CD4-positive, alpha-beta T cell treated with Interleukin-15 for 1 hour (primary cell): ENCODE measurements at regions not wholly inside any gene's neighbourhood (a gene's known extent, or its start where the extent isn't known, plus 50 kb on each side); places are given as distances from the start of the nearest gene placed in this dataset.
"Not testable (repeated sequence)": the region's sequence is repeated elsewhere in the genome, so short reads cannot be mapped to it uniquely, and the experiment has no call there.

Source experiments
- DNase-seq: peaks from one replicate; pipeline ENCODE4 v3.0.0-alpha.2; 2020

DNA sequence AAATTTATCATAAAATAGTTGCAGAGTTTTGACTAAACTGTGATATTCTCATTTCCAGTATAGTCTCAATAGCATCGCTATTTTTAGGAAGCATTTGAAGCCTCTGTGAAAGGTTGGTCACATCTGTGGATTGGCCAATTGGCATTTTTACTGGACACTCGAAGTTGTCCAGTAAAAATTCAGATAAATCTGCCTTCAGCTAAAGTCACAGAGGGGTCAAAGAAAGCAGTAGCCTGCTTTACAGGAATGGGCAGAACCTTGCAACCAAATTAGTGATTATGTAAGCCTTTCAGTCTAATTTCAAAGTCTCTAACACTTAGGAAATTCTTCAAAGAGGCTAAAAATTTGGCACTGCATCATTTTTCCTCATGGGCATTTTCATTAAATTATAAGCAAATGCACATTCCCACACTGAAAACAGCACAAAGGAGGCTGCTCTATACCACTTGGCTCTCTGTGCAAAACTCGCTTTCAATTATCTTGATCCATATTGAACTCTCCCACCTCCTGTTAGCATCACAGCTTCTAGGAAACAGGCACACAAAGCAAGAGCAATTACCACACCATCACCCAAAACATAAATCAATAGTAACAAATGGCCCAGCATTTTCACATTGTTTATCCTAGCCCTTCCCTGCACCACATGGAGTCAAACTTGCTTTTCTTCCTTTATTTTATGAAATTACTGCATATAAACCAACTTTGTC, 318.5 kb upstream of the DUSP10 start:
- DNase-seq: no peak

DNA sequence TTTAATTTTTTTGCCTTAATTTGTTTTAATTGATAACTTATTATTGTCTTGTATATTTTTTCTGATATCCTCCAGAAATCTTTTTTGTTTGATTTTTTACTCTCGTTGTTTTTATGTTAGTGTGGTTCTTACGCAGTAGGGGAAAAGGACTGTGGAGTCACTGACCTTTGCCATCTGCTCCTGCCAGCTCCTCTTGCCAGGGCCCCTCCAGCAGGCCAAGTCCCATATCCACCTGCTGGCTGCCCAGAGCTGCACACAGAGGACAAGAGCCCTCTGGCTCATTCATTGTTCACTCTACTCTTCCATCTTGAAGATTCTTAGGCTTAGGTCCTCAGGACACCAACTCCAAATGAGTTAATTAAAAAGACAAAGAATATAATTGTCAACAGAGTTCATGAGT, 316.4 kb upstream of the DUSP10 start:
- DNase-seq: no peak

DNA sequence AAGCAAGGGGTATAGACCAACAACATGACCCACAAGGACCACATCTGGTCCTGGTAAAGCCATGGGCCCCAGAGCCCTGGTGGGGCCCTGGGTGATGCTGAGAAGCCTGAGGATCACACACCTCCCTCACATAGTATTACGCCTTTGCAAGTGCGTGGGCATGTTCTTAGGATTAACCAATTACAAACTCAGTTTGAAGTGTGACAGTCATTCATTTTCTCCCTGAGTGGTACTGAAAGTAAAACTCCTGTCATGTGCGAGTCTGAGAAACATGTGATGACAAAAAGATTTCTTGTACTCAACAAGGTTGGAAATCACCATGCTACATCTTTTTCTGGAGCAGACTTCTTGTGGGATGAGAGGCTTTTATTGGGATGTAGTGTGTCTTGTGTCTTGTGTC, 315.3 kb upstream of the DUSP10 start:
- no peak for DNase-seq

DNA sequence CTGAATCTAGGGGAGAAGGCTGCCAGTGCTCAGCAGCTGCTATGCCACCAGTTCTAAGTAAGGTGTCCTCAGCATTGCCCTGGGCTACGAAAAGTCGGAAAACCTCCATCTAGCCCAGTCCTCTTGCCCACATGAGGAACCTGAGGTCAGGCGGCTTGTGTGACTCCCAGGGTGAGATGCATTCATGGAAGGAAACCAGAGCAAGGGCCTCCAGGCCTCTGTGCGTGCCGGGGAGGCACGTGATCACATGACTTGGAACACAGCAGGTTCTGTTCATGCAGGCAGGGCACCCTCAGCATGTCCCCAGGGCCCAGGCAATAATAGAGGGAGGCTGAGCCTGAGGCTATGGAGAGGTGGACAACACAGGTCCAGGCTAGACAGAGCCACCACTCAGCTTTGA, 312.5 kb upstream of the DUSP10 start:
- no peak for DNase-seq

DNA sequence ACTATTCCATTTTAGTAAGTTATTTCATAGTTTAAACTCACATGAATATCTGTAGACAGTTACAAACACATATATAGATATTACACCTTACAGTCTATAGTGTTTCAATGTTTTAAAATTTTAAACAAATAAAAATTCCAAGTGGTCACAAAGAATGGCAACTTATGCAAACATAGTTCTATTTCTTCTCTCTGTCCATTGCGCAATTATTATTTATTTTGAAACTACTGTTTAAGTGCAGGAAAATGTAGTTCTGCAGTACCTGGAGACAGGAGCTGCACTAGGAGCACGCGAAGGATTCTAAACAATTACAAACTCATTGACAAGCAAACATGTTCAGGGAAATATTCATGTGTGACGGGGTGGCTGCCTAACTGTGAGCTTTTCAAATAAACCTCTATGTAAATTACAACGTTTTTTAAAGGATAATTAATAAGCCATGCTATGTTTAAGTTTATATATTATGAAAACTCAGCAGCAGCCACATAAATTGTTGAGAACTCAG, 312.0 kb upstream of the DUSP10 start:
- no peak for DNase-seq

DNA sequence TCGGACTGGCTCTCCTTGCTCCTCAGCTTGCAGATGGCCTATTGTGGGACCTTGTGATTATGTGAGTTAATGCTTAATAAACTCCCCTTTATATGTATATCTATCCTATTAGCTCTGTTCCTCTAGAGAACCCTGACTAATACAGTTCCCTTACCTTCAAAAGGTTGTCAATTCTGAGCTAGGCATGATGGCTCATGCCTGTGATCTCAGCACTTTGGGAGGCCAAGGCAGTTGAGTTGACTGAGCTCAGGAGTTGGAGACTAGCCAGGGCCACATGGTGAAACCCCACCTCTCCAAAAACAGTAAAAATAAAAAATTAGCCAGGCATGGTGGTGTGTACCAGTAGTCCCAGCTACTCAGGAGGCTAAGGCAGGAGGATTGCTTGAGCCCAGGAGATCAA, 309.4 kb upstream of the DUSP10 start:
- DNase-seq: not testable (repeated sequence)

DNA sequence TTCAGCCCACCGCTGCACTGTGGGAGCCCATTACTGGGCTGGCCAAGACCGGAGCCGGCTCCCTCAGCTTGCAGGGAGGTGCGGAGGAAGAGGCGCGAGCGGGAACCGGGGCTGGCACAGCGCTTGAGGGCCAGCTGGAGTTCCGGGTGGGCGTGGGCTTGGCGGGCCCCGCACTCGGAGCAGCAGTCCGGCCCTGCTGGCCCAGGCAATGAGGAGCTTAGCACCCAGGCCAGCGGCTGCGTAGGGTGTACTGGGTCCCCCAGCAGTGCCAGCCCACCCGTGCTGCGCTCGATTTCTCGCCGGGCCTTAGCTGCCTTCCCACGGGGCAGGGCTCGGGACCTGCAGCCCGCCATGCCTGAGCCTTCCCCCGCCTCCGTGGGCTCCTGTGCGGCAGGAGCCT, 307.8 kb upstream of the DUSP10 start:
- DNase-seq: not testable (repeated sequence)

DNA sequence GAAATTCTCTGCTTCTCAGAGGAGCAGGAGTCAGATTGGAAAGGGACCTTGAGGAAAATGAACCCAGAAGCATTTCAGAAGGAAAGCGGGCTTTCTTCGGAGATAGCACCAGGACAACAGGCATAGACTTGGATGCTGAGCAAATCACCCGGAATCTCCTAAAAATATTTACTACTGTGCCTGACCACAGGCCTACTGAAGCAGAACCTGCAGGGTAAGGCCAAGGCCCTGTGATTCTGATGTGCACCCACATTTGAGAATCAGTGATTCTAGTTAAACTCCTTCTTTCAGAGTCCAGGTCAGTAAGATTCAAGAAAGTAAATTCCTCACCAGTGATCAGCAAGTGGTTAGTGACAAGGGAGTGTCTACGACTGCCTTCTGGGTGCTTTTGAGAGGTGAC, 307.3 kb upstream of the DUSP10 start:
- no peak for DNase-seq

DNA sequence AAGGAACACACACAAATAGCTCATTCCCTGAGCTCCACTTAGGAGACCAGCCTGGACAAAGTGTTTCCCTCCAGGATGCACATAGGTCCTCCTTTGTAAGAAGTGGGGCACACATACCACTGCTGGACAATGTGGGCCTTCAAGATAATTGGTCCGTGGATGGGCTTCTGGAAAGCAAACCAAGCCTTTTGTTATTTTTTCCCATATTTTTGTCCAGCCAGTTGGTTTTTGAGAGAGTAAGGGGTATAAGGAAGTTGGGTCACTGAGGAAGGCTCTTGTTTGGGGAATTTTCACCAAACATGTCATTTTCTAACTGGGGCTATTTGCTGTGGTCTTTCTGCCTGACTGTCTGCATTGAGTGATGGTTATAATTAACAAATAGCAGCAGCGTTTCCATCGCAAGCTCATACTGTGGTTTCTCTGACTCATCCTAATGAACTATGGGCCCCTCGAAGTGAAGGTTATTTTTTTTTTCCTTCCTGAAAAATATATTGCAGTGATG, 306.3 kb upstream of the DUSP10 start:
- DNase-seq: no peak

DNA sequence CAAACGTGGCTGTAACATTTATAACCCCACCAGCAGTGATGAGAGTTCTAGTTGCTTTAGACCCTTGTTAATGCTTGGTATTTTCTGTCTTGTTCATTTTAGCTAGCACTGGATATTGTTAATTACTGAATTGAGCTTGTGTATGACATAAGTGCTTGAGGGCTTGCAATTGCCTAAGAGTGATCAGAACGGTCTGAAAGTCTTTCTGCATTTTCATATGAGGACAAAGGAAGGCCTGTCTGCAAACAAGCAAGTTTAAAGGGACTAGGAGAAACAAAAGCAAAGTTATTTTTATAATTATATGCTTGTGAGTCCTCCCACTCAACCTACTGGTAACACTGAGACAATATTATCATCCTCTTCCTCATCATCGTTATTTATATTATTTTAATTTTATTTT, 305.5 kb upstream of the DUSP10 start:
- no peak for DNase-seq

DNA sequence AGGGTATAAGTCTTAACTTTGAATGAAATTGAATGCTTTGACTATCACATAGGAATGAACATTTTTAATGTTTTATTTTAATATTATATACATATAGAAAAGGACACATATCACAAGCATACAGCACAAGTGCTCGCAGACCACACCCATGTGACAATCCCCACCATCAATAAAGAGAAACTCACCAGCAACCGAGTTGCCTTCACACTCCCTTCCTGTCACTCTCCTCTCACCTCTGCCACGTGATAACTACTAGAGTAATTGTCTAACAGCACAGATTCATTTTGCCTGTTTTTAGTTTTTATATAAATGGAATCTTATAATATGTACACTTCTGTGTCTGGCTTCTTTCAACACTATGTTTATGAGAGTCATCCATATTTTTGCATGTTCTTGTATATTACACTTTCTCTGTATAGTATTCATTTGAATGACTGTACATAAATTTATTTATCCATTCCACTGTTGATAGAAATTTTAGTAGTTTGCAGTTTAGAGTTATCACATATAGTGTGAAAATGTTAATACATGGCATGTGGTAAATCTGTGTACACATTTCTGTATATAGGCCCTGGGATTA, 304.9 kb upstream of the DUSP10 start:
- no peak for DNase-seq

DNA sequence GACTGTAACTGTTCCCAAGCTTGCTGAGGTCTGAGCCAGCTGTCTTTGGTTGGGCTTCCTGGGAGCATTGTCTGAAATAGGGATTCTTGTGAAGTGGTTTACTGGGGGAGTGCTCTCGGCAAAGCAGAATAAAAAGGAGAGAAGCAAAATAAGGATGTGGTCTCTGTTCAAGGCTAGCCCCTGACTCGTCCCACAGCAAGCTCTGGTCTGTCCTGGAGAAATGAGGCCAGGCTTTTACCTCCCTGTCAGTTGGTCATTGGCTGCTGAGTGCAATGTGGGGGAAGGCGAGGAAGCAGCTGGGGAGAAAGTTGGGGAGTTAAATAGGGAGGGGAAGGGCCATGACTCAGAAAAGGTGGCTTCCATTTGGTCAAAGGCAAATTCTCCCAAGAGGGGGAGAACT, 303.9 kb upstream of the DUSP10 start:
- DNase-seq: no peak

DNA sequence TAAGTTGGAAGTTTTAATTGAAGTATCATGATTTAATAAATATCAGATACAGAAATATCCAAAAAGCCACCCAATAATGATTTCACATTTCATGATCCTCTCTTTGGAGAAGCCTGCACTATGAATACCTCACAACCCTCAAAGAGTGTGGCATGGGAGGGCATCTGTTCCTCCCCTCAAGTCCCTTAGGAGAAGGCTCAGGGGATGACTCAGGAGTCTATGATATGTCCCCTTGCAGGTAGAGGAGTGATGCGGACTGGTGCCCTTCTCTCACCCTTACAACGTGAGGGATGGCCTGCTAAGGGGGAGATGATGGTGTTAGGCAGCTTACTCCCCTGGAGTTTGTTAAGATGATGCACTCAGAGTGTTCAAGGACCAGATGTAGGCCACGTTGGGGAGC, 303.3 kb upstream of the DUSP10 start:
- no peak for DNase-seq

DNA sequence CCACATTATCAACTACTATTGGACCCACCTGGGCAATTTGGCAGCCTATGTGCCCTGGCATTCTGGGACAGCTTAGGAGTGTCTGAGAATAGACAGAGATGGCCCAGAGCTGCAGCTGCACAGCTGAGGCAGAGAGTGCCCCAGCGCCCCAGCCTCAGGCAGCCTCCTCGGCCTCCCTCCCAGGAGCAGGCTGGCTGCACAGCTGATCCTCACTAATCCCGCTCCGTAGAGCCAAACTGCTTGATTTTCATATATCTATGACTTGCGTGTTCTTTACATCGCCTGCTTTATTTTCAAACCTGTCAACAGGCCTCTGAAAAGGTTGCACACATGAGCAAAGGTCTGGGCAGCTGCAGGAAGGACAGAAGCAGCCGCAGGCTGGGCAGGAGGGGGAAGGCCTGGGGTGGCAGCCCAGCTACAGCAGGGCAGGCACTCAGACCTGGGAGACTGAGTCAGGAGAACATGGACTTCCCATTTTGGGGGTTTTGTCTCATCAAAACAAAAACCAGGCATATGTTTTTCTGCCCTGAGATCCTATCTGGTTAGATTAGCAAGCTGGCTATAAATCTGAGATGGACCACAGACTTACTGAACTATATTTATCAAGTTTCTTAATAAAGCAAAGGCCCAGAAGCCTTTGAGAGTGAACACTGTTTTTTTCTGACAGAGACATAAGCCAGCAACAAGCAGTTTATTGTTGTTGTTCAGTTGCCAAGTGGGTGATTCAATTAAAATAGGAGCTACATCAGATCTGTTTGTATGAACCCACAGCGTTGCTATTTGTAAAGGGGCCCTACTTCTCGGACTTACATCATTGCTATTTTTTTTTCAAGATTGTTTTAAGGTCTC, 301.8 kb upstream of the DUSP10 start:
- no peak for DNase-seq

DNA sequence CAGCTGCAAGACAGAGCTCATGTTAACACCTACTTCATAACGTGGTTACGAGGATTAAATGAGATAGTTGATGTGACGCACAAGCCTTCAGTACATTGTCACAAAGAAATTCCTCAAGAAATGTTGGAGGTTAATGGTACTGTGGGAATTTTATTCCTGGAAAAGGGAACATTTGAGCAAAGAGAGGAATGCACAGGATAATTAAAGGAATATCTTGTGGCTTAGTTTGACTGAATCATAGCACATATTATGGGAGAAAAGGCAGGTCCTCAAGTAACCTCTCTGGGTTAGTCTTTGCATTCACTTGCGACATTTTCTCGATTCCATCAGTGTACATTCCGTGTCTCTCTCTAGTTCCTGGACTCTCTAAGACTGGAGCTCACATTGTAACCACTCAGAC, 300.2 kb upstream of the DUSP10 start:
- DNase-seq: no peak

DNA sequence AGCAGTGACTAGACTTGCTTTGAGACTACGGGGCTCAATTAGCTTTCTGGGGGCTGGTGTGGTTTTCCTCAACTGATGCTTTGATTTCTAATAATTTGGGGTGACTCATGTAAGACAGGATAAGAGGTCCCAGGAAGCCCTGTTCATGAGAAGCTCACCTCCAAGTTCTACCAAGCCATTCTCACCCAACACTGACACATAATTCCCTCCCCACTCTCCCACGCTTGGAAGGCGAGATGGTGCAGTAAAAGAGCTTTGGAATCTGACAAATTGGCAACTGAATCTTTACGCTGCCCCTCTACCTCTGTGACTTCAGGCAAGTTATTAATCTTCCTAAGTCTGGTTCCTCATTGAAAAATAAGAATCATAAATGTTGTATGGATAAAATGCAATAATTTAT, 299.1 kb upstream of the DUSP10 start:
- DNase-seq: no peak

DNA sequence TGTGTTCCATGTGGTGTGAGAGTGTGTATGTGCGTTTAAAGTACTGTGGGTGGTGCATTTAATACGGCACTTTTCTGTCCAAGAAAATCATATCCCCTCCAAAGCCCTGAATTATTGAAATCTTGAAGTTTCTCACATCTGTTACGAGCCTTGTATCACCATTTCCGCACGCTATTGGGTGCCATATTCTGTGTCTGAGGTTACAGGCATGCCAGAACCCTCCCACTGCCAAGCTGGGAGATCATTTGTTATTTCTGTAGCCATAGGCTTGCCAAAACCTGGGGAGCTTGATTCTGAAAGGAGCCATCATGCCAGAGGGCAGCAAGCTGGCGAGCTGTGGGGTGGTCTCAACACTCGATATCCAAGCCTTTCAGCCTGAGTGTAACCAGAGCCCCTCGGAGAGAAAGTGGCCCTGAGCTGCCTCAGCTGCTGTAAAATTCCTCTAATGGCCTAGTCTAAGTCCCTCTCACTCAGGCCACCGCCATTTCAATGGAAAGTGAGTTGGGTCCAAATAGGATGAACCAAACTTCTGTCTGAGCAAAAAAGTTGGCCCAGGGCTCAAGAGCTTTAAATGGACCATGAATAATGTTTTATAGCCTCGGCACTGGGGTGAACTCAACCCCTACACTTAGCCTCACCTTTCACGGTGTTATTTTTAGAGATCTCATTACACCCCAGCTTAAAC, 298.4 kb upstream of the DUSP10 start:
- DNase-seq: no peak

DNA sequence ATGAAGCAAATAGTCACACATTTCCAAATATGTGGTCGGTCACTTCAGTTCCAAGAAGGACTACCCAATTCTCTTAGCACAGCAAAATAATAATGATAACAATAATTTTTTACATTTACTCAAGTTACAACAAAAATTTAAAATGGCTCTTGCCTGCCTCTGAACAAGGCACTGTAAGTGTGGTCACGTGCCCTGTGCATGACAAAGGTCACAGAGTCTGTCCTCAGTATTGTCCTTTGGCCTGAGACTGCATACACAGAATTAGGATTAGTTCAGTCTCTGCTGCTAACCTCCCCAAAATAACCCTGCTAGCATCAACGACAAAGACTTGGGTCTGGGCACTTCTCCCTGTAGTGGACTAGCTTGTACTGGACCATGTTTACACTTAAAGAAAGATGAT, 297.1 kb upstream of the DUSP10 start:
- no peak for DNase-seq

DNA sequence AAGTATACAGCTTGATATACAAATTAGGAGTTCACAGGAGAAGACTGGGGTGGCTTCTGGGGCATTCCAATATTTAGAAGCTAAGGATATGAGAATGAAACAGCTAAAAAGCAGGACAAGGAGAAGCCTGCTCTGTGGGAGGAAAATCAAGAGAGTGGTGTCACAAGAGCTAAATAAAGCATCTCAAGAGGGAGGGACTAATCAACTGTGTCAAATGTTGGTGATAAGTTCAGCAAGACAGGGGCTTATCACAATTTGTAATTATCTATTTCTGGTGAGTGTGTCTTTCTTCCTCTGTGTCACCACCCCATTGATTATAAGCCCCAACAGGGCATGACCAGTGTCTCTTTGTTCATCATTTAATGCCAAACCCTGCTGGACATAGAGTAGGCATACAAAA, 295.8 kb upstream of the DUSP10 start:
- no peak for DNase-seq

DNA sequence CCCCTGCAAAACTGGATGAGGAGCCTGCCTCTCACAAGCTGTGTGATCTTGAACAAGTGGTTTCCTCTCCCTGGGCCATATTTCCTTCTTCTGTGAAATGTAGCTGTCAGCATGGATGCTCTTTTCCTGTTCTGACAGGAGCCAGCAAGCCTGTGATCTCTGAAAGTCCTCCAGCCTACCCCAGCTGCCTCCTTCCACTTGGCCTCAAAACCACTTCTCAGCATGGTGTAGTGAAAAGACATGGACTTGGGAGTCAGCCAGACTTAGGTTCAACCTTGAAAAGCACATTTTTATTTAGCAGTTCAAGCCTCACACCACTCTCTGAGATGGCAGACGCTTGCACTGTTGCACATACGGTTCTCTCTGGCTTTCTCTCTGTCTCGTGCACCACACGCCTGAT, 292.9 kb upstream of the DUSP10 start:
- DNase-seq: no peak

DNA sequence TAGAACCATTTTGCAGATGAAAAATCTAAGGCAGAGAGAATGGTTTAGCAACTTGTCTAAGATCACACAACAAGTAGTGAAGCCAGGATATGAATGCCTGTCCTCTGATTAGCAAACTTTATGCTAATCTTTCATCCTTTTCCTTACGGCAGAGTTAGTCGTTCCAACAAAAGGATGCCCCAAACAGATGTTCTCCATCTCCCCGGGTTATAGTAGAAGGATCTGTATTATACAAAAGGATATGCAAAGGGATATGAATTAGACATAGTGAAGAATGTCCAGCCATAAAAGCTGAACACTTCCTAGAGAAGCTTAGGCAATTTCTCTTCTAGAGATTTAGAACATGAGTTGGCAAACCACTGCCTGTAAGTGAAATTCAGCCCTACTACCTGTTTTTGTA, 291.6 kb upstream of the DUSP10 start:
- DNase-seq: no peak

DNA sequence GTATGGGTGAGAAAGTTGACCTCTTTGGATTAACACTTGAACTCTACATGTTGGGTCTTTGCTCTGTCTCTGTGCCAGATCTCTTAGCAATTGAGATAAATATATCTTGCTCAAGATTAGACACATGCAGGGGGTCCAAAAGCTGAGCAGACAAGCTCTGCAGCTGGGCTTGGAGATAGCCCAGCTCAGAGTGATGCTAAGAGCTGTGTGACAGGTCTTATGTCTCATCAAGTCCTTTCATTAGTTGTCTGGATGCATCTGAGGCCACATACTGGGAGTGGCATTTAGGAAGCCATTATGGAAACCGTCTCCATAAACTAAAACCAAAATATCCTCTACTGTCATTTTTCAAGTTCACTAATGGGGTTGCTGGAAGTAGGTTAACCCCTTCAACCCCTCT, 289.4 kb upstream of the DUSP10 start:
- DNase-seq: no peak

DNA sequence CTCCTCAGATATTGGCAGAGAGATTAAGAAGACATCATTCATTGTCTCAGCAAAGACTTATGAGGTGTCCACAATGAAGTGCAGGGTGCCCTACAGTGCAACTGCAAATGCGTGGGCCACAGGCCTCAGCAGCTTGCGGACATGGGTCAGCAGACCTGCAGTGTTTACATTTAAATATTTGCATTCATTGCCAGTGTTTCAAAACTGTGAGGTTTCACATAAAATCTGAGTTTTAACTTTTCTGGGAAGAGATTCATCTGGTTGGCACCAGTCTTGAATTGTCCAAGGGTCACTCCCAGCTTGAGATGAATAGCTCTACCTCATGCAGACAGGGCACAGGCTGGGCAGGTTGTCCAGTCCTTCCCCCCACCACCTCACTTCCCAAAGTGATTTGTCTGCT, 286.8 kb upstream of the DUSP10 start:
- no peak for DNase-seq
